GM13977 (cell line): ENCODE measurements at regions not wholly inside any gene's neighbourhood (a gene's known extent, or its start where the extent isn't known, plus 50 kb on each side); places are given as distances from the start of the nearest gene placed in this dataset.

Experiments used
- DNase-seq: peaks from one replicate; pipeline ENCODE4 v3.0.0; 2012; ENCODE audit warnings: low spot score
- in situ Hi-C: fragments of 300-500 bp; cut with MboI; formaldehyde crosslinking; loops from one replicate; pipeline ENCODE4 v1.12.0; 2022; ENCODE audit warnings: low sequenced_read_pairs, low pct_unique_long_range_greater_than_20kb, mixed read lengths, inconsistent platforms; ENCODE audit not compliant: unreplicated experiment
- TF ChIP-seq, protein P1 (sequence below): IDR thresholded peaks from 2 replicates; pipeline ENCODE4 v1.5.1; 2012; ENCODE audit warnings: mild to moderate bottlenecking, control low read depth; ENCODE audit not compliant: insufficient read depth; ENCODE audit errors: extremely low read depth, missing control alignments

DNA sequence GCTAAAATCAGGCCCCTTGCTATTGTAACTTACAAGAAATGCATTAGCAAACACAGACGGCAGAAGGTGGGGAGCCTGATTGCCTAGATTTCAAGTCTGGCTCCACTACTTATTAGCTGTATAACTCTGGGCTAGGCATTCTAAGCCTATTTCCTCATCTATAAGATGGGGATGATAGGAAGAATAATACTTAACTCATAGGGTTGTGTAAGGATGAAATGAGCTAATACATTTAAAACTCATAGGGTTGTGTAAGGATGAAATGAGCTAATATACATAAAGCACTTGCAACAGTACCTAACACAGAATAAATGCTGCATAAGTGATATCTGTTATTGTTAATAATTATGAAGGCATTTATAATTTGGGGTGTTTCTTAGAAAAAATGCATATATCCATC lies 60.1 kb upstream of the DIO2 start:
- TF ChIP-seq, protein P1, sequence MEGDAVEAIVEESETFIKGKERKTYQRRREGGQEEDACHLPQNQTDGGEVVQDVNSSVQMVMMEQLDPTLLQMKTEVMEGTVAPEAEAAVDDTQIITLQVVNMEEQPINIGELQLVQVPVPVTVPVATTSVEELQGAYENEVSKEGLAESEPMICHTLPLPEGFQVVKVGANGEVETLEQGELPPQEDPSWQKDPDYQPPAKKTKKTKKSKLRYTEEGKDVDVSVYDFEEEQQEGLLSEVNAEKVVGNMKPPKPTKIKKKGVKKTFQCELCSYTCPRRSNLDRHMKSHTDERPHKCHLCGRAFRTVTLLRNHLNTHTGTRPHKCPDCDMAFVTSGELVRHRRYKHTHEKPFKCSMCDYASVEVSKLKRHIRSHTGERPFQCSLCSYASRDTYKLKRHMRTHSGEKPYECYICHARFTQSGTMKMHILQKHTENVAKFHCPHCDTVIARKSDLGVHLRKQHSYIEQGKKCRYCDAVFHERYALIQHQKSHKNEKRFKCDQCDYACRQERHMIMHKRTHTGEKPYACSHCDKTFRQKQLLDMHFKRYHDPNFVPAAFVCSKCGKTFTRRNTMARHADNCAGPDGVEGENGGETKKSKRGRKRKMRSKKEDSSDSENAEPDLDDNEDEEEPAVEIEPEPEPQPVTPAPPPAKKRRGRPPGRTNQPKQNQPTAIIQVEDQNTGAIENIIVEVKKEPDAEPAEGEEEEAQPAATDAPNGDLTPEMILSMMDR, result no peak
- DNase-seq, result no peak
- in situ Hi-C loops, result no loop called here

DNA sequence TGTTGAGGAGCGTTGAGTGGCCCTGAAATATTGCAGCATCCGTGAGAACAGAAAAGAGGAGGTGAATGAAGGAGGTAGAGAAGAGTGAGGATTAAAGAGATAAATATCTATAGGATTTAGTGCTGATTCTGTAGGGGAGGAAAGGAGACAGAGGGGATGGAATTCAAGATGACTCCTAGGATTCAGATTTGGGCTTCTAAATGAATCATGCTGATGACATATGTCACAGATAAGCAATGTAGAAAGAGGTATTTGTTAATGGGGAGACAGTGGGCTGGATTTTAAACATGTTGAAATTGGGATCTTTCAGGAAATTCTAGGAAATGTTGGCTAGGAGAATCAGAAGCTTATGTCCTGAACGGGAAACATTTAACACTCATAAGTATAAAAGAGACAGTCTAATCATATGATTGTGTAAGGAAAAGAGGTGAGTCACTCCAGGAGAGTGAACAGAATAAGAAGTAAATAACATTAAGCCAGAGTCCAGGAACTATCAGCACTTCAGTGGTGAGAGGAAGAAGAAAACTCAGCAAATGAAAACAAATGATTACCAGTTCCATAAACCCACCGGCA lies 58.1 kb upstream of the DIO2 start:
- TF ChIP-seq, protein P1, result no peak
- in situ Hi-C loops, result no loop called here
- no peak for DNase-seq

DNA sequence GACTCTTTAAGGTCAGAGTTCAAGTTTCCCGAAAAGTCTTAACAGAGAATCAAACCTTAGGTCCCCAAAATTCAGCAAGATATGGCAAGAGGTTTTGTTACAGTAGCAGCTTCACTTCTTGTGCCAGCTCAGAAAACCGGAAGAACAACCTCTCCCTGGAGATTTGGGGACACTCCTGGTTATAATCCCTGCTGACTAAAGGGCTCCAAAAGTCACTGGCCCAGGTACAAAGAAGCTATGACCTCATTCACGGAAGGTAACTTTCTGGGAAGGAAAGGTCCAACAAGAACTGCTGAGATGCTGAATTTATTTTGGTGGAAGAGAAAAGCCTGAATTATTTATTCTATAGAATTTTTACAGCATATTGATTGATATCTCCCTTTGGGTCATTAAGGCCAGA lies 55.6 kb upstream of the DIO2 start:
- DNase-seq, result no peak
- TF ChIP-seq, protein P1, result no peak
- in situ Hi-C loops, result no loop called here

DNA sequence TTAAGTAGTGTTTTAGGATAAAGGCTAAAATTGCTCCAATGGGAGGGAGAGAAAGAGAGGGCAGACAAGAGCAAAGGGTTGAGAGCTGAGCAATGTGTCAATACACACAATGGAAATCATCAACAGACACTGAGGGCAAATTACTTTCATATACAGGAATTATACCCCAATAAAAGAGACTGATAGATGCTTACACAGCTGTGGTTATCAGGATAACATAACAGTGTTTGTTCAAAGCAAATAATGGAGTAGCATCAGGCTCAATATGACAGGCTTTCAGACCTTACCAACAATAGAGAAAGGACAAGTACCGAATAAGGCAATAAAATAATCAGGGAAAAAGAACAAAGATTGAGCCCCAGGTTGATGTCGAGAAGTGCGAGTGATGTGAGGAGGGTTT lies 53.4 kb upstream of the DIO2 start:
- in situ Hi-C loops, result no loop called here
- DNase-seq, result no peak
- TF ChIP-seq, protein P1, result no peak
